GM10266 (cell line): ENCODE measurements at regions not wholly inside any gene's neighbourhood (a gene's known extent, or its start where the extent isn't known, plus 50 kb on each side); places are given as distances from the start of the nearest gene placed in this dataset.
"Not testable (repeated sequence)": the region's sequence is repeated elsewhere in the genome, so short reads cannot be mapped to it uniquely, and the experiment has no call there.

ENCODE experiments used
- DNase-seq: peaks from one replicate; pipeline ENCODE4 v3.0.0; 2012; ENCODE audit errors: extremely low spot score
- CTCF ChIP-seq: IDR thresholded peaks from 2 replicates; pipeline ENCODE4 v1.5.1; 2012; ENCODE audit warnings: mild to moderate bottlenecking, low read depth; ENCODE audit not compliant: control insufficient read depth, insufficient read depth; ENCODE audit errors: missing control alignments

GRCh38 chrX:151088221-151088620, 88.2 kb upstream of the GPR50 start:
- DNase-seq, result no peak
- no peak for TF ChIP-seq CTCF

GRCh38 chrX:151099001-151099400, 77.4 kb upstream of the GPR50 start:
- DNase-seq, result no peak

GRCh38 chrX:151100799-151101198, 75.6 kb upstream of the GPR50 start:
- TF ChIP-seq CTCF, result no peak
- DNase-seq, result no peak

More at GRCh38 chrX:151099001-151099400, 77.4 kb upstream of the GPR50 start:
- TF ChIP-seq CTCF, result no peak

- DNase-seq, result not testable (repeated sequence)
These were observed 63.2 kb upstream of the GPR50 start for GRCh38 chrX:151113200-151113599.
